ENCODE measurements at regions not wholly inside any gene's neighbourhood (a gene's known extent, or its start where the extent isn't known, plus 50 kb on each side); places are given as distances from the start of the nearest gene placed in this dataset.

DNA sequence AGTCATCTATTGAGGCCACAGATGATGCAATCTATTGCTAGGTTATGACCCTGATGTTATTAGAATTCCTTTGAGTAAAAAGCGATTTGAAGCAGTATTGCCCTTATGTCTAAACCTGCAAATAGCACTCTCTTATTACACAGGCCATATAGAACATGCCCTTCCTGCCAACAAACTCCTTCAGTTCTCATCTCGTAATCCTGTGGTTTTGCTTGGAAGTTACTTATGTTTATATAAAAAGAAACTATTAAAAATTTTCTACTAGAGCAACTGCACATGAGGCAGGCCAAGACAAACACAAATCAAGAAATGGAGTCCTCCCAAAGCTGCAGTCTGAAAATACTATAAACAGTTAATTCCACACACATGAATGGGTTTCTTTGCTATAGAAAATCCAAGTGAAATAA is 1200.2 kb downstream of the LRFN5 start:
- DNase-seq = no peak
- TF ChIP-seq, protein P1, sequence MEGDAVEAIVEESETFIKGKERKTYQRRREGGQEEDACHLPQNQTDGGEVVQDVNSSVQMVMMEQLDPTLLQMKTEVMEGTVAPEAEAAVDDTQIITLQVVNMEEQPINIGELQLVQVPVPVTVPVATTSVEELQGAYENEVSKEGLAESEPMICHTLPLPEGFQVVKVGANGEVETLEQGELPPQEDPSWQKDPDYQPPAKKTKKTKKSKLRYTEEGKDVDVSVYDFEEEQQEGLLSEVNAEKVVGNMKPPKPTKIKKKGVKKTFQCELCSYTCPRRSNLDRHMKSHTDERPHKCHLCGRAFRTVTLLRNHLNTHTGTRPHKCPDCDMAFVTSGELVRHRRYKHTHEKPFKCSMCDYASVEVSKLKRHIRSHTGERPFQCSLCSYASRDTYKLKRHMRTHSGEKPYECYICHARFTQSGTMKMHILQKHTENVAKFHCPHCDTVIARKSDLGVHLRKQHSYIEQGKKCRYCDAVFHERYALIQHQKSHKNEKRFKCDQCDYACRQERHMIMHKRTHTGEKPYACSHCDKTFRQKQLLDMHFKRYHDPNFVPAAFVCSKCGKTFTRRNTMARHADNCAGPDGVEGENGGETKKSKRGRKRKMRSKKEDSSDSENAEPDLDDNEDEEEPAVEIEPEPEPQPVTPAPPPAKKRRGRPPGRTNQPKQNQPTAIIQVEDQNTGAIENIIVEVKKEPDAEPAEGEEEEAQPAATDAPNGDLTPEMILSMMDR (IDR thresholded peaks at IDR 0.05; ENCODE audit: low read depth, low read length, missing control alignments) = no peak
- in situ Hi-C loops (cut with HindIII; ENCODE audit: low pct_ligation_motif_present, low sequenced_read_pairs) = no loop called here
- H3K27me3 ChIP-seq (replicated peaks) = no peaks in the 10 kb centered on the region
- no peak overlapping the region for H3K4me3 ChIP-seq (ENCODE audit: low read depth, low read length)
- H3K36me3 ChIP-seq (replicated peaks) = no peaks in the 10 kb centered on the region
- H3K27ac ChIP-seq = no peak overlapping the region

DNA sequence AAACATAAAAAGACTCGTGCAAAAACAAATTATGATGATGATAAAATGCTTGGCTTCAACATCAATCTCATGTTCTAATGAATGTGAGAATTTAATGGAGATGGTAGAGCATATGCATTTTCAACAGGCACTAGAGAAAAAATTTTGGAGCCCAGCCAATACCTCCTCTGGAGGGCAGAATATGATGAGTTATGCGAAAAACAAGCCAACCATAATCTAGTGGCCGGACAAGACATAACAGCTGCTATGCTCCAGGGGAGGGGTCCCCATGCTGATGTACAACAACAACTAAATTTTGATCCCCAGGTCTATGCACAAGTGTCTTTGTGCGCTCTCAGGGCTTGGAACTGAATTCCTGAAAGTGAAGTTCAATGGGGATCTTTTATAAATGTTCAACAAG is 1197.5 kb downstream of the LRFN5 start:
- no peak for DNase-seq
- Histone ChIP-seq H3K27ac (no peak overlapping the region), H3K36me3 (replicated peaks) (no peaks in the 10 kb centered on the region), H3K4me3 (ENCODE audit: low read depth, low read length) (no peak overlapping the region), H3K27me3 (replicated peaks) (no peaks in the 10 kb centered on the region)
- TF ChIP-seq, protein P1 (IDR thresholded peaks at IDR 0.05; ENCODE audit: low read depth, low read length, missing control alignments) = no peak
- in situ Hi-C loops (cut with HindIII; ENCODE audit: low pct_ligation_motif_present, low sequenced_read_pairs) = no loop called here

DNA sequence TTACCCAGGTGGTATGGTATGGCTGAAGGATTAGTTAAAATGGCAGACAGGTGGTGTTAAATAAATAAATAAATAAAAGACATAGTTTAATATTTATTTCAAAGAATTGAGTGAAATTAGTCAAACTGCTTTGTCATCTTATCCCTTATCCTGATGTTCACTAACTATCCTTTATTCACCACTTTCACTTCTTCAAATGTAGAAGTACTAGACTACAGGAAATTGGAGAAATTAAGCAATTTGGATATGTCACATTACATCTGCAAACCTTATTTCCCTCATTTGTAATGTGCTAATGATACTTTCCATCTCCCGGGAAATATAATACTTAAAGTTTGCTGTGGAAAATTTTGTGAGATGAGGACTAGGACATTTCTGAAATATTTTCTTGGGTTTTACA is 1195.7 kb downstream of the LRFN5 start:
- no peaks in the 10 kb centered on the region for H3K27me3 ChIP-seq (replicated peaks)
- no peak overlapping the region for H3K27ac ChIP-seq
- H3K4me3 ChIP-seq (ENCODE audit: low read depth, low read length) = no peak overlapping the region
- DNase-seq = no peak
- no peaks in the 10 kb centered on the region for H3K36me3 ChIP-seq (replicated peaks)
- TF ChIP-seq, protein P1 (IDR thresholded peaks at IDR 0.05; ENCODE audit: low read depth, low read length, missing control alignments) = no peak
- in situ Hi-C loops (cut with HindIII; ENCODE audit: low pct_ligation_motif_present, low sequenced_read_pairs) = no loop called here

DNA sequence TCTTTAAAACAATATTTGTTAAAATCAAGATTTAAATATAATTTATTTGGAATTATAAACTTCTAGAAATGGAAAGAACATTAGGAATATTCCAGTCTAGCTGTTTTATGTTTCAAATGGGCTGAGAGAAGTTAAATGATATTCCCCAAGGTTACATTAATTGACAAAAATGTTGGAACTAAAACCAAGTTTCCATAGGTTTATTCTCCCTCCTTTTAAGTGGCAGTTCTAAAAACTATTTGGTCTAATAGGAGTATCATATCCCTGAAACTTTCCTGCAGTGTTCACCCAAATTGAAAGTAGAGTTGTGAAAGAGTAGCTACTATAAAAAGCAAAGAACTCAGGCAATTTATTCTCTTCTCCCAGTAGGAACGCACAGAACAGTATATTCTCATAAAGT is 1185.5 kb downstream of the LRFN5 start:
- H3K4me3 ChIP-seq (ENCODE audit: low read depth, low read length) = no peak overlapping the region
- in situ Hi-C loops (cut with HindIII; ENCODE audit: low pct_ligation_motif_present, low sequenced_read_pairs) = no loop called here
- no peaks in the 10 kb centered on the region for H3K36me3 ChIP-seq (replicated peaks)
- DNase-seq = no peak
- no peaks in the 10 kb centered on the region for H3K27me3 ChIP-seq (replicated peaks)
- TF ChIP-seq, protein P1 (IDR thresholded peaks at IDR 0.05; ENCODE audit: low read depth, low read length, missing control alignments) = no peak
- H3K27ac ChIP-seq = no peak overlapping the region

DNA sequence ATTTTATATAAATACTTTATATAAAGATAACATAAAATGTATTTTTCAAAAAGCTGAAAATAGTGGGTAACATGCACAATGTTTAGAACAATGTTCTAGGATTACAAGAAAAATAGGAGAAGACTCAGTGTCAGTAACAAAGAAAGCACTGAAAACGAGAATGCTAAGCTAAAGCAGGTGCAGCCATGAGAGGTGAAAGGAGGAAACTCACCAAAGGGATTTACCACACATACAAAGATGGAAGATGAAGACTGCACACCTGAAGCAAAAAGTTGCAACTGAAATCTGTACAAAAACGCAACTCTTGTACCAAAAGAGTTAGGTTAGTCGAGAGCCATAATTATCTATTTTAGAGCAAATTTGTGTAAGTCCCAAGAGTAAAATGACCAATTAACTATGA is 1176.1 kb downstream of the LRFN5 start:
- Histone ChIP-seq H3K36me3 (replicated peaks) (no peaks in the 10 kb centered on the region), H3K27ac (no peak overlapping the region), H3K4me3 (ENCODE audit: low read depth, low read length) (no peak overlapping the region), H3K27me3 (replicated peaks) (no peaks in the 10 kb centered on the region)
- TF ChIP-seq, protein P1 (IDR thresholded peaks at IDR 0.05; ENCODE audit: low read depth, low read length, missing control alignments) = no peak
- in situ Hi-C loops (cut with HindIII; ENCODE audit: low pct_ligation_motif_present, low sequenced_read_pairs) = no loop called here
- no peak for DNase-seq

DNA sequence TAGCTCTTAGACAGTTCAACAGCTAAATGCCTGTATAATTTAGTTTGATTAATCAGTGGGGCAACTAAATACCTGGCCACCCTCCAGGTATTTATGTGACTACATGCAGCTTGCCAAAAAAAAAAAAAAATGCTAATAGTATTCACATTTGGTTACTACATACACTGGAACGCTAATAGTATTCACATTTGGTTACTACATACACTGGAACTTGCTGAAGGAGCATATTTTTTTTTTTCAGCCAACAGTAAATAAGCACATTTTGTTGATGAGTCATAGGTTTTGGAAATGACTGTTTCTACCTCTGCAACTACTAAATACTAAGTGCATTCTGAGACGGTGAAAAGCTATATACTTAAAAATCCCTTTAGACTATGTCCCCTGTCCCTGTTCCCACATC is 1172.3 kb downstream of the LRFN5 start:
- DNase-seq = no peak
- in situ Hi-C loops (cut with HindIII; ENCODE audit: low pct_ligation_motif_present, low sequenced_read_pairs) = no loop called here

More for the DNA sequence above, 1172.3 kb downstream of the LRFN5 start:
- H3K4me3 ChIP-seq (ENCODE audit: low read depth, low read length) = no peak overlapping the region
- no peaks in the 10 kb centered on the region for H3K27me3 ChIP-seq (replicated peaks)
- TF ChIP-seq, protein P1 (IDR thresholded peaks at IDR 0.05; ENCODE audit: low read depth, low read length, missing control alignments) = no peak
- H3K27ac ChIP-seq = no peak overlapping the region
- no peaks in the 10 kb centered on the region for H3K36me3 ChIP-seq (replicated peaks)
